ENCODE measurements at regions not wholly inside any gene's neighbourhood (a gene's known extent, or its start where the extent isn't known, plus 50 kb on each side); places are given as distances from the start of the nearest gene placed in this dataset.
A peak's percentile ranks its signal among the peaks of the same experiment; 100 is the strongest.
"Not testable (repeated sequence)": the region's sequence is repeated elsewhere in the genome, so short reads cannot be mapped to it uniquely, and the experiment has no call there.

DNA sequence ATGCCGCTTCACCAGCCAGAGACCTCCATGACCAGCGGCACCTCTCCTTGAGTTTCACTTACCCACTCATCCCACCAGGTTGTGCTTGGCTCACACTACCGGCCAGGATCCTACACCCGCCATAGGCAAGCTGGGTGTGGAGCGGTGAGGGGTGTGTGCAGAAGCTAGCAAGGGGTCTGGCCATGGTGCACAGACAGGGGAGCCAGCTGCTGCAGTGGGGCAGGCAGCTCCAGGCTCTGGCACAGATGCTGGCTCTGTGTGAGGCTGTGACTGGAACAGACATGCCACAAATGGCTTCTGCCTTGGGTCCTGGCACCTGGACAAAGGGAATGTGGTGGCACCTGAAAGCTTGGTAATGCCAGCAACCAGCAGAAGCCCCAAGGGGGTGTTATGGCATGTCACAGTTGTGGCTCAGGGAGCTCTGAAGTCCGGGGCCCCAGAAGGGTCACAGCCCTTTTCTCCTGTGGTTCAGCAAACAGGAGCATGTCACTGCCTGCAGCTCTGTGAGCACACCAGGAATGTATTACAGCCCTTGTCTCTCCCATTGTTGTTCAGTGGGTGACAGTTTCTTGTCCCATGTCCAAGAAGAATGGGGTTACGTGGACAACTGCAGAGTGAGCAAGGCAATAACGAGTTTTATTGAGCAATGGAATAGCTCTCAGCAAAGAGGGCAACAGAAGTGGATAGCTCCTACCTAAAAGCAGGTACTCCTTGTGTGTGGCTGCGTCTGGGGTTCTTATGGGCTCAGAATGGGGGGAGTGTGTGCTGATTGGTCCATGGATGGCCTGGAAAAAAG lies 2791.0 kb upstream of the PCDH20 start:
- no peak for DNase-seq (ENCODE audit: low read depth)

DNA sequence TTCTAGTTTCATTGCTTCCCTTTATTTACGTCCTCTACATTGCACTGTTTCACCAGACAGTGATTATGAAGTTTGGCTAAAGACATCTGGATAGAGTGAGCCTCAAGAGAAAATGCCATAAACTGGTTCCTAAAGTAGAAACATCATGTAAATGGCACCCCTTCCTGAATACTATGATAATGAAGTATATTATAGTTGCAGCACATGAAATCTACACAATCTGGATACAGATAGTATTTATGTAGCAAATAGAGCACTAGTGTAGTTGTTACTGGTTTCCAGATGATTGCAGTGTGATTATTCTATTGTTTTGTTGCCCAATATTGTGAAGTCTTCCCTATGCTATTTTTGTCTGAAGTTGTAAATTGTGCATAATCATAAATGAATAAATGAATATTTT lies 2786.9 kb upstream of the PCDH20 start:
- no peak for DNase-seq (ENCODE audit: low read depth)

DNA sequence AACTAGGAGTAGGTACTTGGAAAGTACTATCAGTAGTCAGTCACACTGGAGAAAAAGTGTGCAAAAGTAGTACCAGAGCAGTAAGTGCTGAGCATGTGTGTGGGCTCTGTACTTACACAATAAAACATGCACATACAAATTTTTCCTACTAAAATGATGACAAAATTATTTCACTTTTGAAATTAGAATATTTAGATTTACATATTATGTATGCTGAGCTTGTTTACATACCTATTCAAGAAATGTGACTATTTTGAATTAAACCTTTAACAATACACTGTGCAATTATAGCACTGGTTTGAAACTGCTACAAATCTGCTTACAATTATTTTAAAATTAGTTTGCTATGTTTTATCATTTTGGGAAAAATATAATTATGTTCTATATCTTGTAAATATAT lies 2781.6 kb upstream of the PCDH20 start:
- no peak for DNase-seq (ENCODE audit: low read depth)

DNA sequence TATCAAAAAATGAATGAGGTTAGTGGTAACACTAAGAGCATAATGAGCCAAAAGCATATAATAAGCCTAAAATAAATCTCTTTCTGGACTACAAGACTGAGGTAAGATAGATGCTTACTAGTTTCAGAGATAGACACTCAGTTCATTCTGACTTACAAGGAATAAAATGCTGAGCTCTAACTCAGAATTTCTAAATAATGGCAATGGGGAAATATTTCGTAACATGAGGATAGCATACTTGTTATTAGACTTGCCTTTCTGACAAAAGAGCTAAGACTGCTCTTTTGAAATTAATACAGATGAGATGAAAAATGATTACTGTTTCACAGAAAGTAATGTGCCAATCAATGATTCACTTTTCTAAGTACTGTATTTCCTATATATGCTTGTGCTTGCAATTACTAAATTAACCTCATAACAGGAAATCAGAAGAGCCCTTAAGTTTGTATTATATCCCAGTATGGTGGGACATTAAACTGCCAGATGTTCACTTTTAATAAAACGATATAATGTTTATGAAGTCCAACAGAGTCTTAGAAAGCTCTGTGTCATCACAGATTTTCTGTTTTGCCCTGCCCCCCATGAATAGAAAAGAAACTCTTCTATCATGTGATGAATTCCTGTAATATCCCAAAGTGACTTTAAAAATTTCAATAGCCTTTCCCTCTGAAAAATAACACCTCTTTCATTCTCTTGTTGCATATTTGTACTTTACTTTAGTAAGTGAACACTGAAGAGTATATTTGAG lies 2771.0 kb upstream of the PCDH20 start:
- no peak for DNase-seq (ENCODE audit: low read depth)

DNA sequence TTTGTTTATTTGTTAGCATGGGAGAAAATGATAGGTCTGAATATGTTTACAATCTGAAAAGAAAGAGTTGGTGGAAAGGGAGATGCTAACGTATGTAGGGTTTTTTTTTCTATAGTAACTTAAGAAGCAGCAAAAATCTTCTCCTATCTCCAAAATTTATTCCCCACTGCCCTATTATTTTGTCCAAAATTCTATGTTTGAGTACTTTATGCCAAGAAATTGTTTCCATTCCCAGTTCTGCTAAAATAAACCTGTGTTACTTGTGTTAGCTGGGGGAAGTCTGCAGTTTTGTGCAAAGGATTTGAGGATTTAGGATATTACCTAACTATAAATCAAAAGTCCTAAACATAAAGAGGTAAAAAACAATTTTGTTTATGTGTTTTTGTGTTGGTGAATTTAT lies 2770.4 kb upstream of the PCDH20 start:
- no peak for DNase-seq (ENCODE audit: low read depth)

DNA sequence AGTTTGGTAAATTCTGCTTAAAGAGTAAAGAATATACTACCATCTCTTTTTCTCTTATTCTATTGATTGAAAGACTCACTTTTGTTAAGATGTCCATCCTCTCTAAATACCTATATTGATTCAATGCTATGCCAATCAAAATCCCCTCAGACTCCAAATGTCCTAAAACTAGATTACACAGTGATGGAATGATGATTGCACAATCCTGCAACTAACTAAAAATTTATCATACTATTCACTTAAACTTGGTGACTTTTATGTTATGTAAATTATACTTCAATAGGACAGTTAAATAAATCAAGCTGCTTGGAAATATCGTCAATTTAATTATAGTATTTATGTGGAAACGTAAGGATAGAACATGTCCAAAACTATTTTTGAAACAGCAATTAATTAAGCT lies 2765.1 kb upstream of the PCDH20 start:
- DNase-seq (ENCODE audit: low read depth) = no peak

DNA sequence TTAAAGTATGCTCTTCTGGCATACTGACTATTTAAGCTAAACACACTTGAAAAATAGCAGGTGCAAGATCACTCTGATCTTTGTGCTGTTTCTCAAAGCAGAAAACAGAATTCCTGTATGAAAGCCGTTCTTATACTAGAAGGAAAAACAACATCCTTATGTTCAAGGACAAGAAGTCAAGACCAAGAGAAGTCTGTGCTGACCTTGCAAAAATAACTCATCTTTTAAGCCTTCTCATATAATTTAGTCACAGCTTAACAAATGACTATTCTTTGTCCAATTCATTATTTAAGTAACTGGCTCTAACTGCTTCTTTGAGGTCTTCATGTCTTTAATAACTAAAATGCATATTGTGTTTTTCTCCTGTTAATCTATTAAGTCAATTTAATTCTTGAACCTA lies 2750.2 kb upstream of the PCDH20 start:
- DNase-seq (ENCODE audit: low read depth) = no peak

DNA sequence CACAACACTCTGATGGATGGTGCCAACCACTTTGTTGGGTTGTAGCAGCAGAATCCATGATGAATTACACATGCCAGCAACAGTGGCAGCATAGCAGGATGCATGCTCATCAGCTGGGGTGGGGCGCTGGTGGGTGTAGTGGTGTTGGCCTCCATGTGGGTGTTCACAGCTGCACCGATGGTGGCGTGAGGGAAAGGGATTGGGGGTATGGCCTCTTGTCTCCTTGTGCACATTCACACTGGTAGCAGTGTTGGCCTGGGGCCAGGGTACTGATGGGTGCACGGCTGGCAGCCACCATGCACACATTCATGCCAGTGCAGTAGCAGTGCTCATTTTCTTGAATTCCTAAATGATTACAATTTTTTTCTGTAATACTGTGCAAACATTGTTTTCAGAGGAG lies 2748.8 kb upstream of the PCDH20 start:
- DNase-seq (ENCODE audit: low read depth) = no peak

DNA sequence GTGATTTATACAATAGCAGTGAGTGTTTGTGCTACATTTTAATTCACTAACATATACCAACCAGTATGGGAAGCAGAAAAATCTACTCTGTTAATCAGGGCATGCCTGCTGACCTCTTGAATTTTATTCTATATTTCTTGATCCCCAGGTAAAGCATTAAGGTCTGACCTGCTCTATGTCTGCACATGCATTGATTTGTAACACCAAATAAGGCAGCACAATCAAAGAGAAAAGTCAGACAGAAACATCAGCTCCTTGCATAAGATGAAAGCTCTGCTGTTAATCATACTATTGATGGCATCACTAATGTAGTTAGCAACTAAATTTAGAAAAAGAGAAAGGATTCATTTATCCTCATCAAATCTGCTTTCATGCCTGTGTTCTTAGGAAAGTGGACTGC lies 2744.8 kb upstream of the PCDH20 start:
- DNase-seq (ENCODE audit: low read depth) = no peak

DNA sequence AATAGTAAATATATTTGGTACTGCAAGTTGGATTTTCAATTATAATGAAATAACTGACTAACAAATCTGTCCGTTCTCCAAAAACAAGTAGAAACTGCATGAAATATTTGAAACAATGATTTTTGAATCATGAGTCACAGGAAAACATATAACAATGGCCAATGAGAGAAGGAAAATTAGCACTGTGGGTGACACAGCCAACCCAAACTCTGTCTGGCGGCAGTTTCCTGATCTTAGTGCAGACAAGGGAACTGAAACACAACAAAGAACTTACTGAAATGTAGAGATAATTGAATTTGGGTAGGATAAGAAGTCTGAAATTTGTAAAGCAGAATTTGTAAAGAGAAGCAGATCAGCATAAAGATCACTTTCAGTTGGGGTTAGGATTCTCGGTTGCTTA lies 2743.3 kb upstream of the PCDH20 start:
- peak; percentile 55 for DNase-seq (ENCODE audit: low read depth)

DNA sequence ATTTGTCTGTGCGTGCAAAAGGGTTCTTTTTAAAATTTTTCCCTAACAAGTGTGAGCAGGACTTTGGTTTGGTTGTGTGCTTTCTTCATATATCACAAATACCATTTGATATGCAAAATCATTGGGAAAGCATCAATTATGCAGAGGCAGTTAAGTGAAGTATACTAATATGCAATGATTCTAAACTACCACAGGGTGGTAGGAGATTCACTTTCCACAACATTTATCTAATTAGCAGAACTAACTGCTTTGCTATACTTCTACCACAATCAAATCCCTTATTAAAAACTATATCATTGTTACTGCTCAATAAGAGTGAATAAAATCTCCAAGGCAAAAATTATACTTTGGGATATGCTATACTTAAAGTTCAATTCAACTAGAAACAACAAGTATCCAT lies 2738.9 kb upstream of the PCDH20 start:
- DNase-seq (ENCODE audit: low read depth) = peak; percentile 6

DNA sequence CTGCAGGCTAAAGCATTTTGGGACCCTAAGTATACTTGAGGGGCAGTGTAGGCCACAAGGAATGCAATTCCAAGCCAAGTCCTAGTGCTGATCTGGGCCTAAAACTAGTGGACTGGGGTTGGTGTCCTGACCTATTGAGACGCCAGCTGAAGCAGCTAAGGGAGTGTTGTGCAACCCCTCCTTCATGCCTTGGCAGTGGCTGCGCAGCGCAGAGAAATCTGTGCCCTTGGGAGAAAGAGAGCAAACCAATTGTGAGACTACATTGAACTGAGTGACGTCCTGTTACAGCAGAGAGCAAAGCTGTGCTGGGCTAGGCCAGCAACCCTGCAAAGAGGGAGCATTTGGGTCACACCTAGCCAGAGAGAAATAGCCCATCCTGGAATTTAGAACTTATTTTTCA lies 2715.0 kb upstream of the PCDH20 start:
- peak; percentile 41 for DNase-seq (ENCODE audit: low read depth)

DNA sequence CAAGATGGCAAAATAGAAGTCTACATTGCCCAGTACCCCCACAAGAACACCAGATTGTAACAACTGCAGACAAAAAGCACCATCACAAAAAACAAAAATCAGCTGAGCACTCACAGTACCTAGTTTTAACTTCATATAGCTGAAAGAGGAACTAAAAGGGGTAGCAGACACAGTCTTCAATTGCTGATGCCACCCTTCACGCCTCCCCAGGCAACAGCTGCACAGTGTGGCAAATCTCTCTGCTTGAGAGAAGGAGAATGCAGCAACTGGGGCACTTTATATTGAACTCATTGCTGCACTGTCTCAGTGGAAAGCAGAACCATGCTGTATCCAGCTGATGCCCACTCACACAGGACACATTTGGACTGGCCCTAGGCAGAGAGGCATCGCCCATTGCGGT lies 2714.5 kb upstream of the PCDH20 start:
- no peak for DNase-seq (ENCODE audit: low read depth)

DNA sequence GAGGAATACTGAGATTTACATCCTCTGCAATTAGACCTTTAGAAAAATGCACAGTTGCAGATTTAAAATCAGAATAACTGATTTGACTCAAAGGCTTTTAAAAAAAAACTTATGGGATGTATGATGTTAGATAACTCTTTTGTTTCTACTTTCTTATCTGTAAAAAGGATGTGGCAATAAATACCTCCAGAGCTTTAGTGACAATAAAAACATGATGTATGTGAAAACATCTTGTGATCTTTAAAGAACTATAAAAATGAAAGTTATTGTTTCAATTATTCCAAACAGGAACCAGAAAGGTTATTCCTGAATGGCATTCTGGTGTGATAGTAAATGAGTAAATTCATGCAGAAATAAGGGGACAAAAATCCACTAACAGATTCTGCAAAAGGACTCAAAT lies 2712.2 kb upstream of the PCDH20 start:
- DNase-seq (ENCODE audit: low read depth) = no peak

DNA sequence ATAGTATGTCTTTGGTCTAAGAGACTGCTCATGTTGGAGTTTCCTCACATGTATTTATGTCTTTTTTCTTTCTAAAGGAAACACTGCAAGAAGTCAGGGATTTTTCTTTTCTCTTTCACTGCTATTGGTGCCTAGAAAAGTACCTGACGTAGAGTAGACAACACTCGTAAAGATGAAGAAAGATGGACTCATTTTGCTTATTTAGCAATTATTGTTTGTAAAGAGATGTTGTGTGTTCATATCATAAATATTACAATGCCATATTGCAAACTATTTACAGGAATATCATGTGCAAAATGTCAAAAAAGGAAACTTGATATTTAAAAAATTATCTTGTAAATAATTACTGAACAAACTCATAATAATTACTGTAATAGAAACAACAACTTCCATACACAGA lies 2711.5 kb upstream of the PCDH20 start:
- no peak for DNase-seq (ENCODE audit: low read depth)

DNA sequence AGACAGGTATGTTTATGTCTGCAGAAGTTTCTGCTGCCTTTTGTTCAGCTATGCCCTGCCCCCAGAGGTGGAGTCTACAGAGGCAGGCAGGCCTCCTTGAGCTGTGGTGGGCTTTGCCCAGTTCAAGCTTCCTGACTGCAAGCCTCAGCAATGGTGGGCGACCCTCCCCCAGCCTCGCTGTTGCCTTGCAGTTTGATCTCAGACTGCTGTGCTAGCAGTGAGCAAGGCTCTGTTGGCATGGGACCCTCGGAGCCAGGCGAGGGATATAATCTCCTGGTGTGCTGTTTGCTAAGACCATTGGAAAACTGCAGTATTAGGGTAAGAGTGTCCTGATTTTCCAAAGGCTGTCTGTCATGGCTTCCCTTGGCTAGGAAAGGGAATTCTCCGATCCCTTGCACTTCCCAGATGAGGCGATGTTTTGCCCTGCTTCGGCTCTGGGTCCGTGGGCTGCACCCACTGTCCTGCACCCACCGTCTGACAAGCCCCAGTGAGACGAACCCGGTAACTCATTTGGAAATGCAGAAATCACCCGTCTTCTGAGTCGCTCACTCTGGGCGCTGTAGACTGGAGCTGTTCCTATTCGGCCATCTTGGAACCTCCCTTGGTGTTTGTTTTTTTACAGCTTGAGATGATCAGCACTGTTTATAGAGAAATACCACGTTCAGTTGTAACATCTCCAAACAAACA lies 2705.5 kb upstream of the PCDH20 start:
- not testable (repeated sequence) for DNase-seq (ENCODE audit: low read depth)

DNA sequence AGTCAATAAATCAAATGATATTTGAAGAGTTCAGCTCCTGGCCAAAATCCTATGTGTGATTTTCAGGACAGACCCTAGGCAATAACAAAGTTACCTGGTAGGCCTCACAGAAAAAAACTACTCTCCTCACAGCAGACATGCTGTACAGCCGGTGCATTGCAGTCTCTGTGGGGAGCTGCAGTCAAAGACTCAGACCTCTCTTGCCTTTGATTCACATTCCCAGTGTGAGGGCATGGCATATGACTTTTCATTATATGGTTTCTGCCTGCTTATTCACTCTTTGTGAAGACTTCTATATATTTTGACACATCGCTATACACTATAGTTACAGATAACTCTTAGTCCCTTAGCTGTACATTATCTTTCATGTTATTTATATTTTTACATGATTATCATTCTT lies 2684.3 kb upstream of the PCDH20 start:
- DNase-seq (ENCODE audit: low read depth) = no peak

DNA sequence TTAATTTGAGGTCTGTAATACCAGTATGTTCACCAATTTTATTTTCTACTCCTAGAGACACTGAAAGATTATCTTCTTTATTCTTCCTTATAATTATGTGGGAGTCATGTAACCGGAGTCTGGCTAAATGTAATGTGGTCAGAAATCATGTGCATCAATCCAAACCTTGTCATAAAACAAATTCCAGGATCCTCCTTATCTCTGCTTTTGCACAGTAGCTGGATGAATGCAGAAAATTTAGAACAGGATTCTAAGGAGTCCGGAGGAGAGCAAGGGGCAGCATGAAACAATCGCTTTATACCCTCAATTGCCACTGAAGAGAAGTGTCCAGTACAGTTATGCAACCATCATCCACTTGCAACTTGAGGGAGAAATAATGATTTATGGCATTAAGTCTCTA lies 2674.7 kb upstream of the PCDH20 start:
- DNase-seq (ENCODE audit: low read depth) = no peak

DNA sequence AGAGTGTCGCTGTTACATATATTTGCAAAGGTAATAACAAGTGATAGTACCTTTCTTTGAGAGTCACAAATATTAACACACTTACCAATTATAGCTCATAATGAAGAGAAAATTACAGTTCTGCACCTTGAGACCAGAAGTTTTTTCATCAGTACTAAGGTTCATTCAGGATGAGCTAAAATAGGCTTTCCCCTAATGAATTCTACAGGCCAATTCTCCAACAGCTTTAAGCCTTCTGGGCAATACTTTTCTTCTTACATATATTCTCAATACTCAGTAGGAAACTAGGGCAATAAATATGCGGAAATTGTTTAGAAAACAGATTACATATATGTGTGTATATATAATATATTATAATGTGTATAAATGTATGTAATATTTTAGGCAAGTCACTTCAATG lies 2672.8 kb upstream of the PCDH20 start:
- no peak for DNase-seq (ENCODE audit: low read depth)

DNA sequence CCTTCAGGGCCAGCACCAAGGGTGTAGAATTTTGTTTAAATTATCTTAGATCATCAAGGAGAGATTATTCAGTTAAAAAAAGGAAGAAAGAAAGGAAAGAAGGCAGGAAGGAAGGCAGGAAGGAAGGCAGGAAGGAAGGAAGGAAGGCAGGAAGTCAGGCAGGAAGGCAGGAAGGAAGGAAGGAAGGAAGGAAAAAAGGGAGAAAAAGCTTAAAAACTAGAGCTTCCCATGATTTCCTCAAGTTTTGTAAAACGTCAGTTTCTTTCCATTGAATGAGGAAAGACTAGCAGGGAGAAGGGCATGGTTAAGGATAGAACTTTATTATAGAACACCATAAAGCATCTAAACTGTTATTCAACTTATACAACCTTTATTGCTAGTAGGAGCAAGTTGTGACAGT lies 2672.0 kb upstream of the PCDH20 start:
- DNase-seq (ENCODE audit: low read depth) = no peak

DNA sequence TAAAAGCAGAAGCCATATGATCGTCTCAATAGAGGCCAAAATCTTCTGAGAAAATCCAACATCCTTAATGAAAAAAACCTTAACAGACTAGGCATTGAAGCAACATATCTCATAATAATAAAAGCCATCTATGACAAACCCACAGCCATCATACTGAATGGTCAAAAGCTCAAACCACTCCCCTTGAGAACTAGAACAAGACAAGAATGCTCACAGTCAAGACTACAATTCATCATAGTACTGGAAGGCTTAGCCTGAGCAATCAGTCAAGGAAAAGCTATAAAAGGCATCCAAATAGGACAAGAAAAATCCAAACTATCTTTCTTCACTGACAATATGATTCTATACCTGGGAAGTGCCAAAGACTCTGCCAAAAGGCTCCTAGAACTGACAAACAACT lies 2668.2 kb upstream of the PCDH20 start:
- DNase-seq (ENCODE audit: low read depth) = no peak

DNA sequence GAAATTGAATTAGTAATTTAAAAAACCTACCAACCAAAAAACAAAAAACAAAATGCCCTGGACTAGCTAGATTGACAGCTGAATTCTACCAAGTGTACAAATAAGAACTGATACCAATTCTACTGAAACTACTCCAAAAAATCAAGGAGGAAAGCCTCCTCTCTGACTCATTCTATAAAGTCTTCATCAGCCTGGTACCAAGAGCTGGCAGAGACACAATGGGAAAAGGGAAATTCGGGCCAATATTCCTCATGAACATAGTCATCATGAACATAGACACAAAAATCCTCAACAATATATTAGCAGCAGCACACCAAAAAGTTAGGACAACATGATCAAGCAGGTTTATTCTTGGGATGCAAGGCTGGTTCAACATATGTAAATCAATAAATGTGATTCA lies 2667.7 kb upstream of the PCDH20 start:
- peak; percentile 14 for DNase-seq (ENCODE audit: low read depth)

DNA sequence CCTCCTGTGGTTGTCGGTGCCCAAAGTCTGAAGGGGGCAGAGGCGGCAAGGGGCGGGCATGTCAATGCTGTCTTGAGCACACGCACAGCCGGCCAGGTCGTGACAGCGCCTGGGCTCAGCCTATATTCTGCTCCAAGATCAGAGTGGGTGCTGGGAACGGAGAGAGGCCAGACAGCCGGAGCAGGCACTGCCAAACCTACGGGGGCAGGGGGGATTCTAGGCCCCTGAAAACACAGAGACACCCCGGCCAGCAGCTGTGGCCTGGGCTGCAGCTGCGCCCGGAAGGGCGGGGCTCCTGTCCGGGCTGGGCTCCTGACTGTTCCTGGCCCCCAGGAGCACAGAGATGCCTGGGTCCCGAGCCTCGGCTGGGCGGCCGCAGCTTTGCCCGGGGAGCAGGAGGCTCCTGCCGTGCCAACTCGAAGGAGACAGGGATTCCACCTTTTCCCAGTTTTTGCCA lies 2662.9 kb upstream of the PCDH20 start:
- peak; percentile 26 for DNase-seq (ENCODE audit: low read depth)
